Hepatocyte (in vitro differentiated cells): ENCODE measurements at regions not wholly inside any gene's neighbourhood (a gene's known extent, or its start where the extent isn't known, plus 50 kb on each side); places are given as distances from the start of the nearest gene placed in this dataset.

Experiments used
- DNase-seq: peaks from one replicate; pipeline ENCODE4 v3.0.0-alpha.2; 2016; ENCODE audit warnings: low spot score
- H2AFZ ChIP-seq: fragments of 200-600 bp; sonication (generic); 2 replicates; pipeline ENCODE4 v1.6.0; 2016; ENCODE audit warnings: antibody characterized with exemption, mild to moderate bottlenecking
- H3K27ac ChIP-seq: fragments of 200-600 bp; sonication (generic); 2 replicates; pipeline ENCODE4 v1.5.1; 2016; ENCODE audit warnings: mild to moderate bottlenecking
- H3K27me3 ChIP-seq: fragments of 200-600 bp; sonication (generic); 2 replicates; pipeline ENCODE4 v1.6.1; 2016
- H3K36me3 ChIP-seq: fragments of 200-600 bp; sonication (generic); replicated peaks from 2 replicates; pipeline ENCODE4 v1.5.1; 2016; ENCODE audit warnings: low read depth; ENCODE audit not compliant: insufficient read depth
- H3K4me1 ChIP-seq: fragments of 200-600 bp; sonication (generic); 2 replicates; pipeline ENCODE4 v1.5.1; 2016; ENCODE audit warnings: mild to moderate bottlenecking, moderate library complexity; ENCODE audit not compliant: insufficient read depth
- H3K4me2 ChIP-seq: fragments of 200-600 bp; sonication (generic); 2 replicates; pipeline ENCODE4 v1.6.0; 2016
- H3K4me3 ChIP-seq: fragments of 200-600 bp; sonication (generic); 2 replicates; pipeline ENCODE4 v1.5.1; 2016; ENCODE audit warnings: mild to moderate bottlenecking
- H3K79me2 ChIP-seq: fragments of 200-600 bp; sonication (generic); 2 replicates; pipeline ENCODE4 v1.6.0; 2017; ENCODE audit warnings: mild to moderate bottlenecking
- H3K9me2 ChIP-seq: fragments of 200-600 bp; sonication (generic); replicated peaks from 2 replicates; pipeline ENCODE4 v1.6.0; 2017; ENCODE audit warnings: mild to moderate bottlenecking; ENCODE audit not compliant: insufficient read depth
- H3K9me3 ChIP-seq: fragments of 200-600 bp; sonication (generic); 2 replicates; pipeline ENCODE4 v1.5.1; 2016; ENCODE audit warnings: low read depth, mild to moderate bottlenecking
- H4K20me1 ChIP-seq: fragments of 200-600 bp; sonication (generic); 2 replicates; pipeline ENCODE4 v1.6.0; 2016; ENCODE audit warnings: mild to moderate bottlenecking; ENCODE audit not compliant: insufficient read depth, poor library complexity, severe bottlenecking
- EZH2 ChIP-seq: fragments of 200-600 bp; sonication (generic); IDR thresholded peaks from 2 replicates; pipeline ENCODE4 v1.6.1; 2016; ENCODE audit warnings: antibody characterized with exemption, mild to moderate bottlenecking, borderline replicate concordance
- EZH2phosphoT487 ChIP-seq: fragments of 200-600 bp; sonication (generic); IDR thresholded peaks from one replicate; pipeline ENCODE4 v1.6.1; 2018; ENCODE audit warnings: antibody characterized with exemption, mild to moderate bottlenecking, low read depth, moderate library complexity; ENCODE audit not compliant: unreplicated experiment, severe bottlenecking
- WGBS: methylation state at CpG from one replicate; pipeline ENCODE4 v1.1.6; 2016; ENCODE audit warnings: low lambda C conversion rate; ENCODE audit errors: missing lambda C conversion rate; 5-methylcytosine and 5-hydroxymethylcytosine counted together
- TF ChIP-seq, protein P1 (sequence below): fragments of 200-600 bp; sonication (generic); IDR thresholded peaks from 2 replicates; pipeline ENCODE4 v1.5.1; 2016; ENCODE audit warnings: antibody characterized with exemption, mild to moderate bottlenecking; ENCODE audit not compliant: poor library complexity

DNA sequence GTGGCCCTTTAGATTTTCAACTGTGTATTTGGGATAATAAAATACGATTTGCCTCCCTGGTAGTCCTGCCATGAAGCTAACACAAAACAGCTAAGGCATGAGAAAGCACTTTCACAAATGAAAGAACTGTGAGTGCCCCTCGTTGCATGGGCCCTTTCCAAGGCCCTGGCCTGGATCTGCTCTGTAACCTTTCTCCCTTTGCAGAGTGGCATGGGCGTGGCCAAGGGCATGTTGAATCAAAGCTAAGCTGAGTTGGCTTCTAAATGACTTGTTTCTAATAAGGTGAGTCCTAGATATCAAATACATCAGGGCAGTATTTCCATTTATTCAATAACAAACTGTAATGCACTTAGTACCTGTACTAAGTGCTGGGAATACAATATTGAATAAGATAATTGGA, 78.7 kb upstream of the PTPN3 start:
- Histone ChIP-seq H3K27me3 (peaks cover 4% of the 10 kb centered on the region), H3K27ac (no peak overlapping the region), H3K4me2 (no peak overlapping the region), H3K79me2 (no peaks in the 10 kb centered on the region), H3K9me3 (no peaks in the 10 kb centered on the region), H3K36me3 (no peaks in the 10 kb centered on the region), H3K4me1 (no peaks in the 10 kb centered on the region), H3K4me3 (no peak overlapping the region), H3K9me2 (no peaks in the 10 kb centered on the region), H4K20me1 (no peaks in the 10 kb centered on the region), H2AFZ (no peak overlapping the region)
- DNase-seq = no peak
- TF ChIP-seq, protein P1, sequence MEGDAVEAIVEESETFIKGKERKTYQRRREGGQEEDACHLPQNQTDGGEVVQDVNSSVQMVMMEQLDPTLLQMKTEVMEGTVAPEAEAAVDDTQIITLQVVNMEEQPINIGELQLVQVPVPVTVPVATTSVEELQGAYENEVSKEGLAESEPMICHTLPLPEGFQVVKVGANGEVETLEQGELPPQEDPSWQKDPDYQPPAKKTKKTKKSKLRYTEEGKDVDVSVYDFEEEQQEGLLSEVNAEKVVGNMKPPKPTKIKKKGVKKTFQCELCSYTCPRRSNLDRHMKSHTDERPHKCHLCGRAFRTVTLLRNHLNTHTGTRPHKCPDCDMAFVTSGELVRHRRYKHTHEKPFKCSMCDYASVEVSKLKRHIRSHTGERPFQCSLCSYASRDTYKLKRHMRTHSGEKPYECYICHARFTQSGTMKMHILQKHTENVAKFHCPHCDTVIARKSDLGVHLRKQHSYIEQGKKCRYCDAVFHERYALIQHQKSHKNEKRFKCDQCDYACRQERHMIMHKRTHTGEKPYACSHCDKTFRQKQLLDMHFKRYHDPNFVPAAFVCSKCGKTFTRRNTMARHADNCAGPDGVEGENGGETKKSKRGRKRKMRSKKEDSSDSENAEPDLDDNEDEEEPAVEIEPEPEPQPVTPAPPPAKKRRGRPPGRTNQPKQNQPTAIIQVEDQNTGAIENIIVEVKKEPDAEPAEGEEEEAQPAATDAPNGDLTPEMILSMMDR = no peak
- no peak for TF ChIP-seq EZH2phosphoT487
- TF ChIP-seq EZH2 = no peak
- 80% methylated on average over 3 of the region's 3 CpGs for WGBS

DNA sequence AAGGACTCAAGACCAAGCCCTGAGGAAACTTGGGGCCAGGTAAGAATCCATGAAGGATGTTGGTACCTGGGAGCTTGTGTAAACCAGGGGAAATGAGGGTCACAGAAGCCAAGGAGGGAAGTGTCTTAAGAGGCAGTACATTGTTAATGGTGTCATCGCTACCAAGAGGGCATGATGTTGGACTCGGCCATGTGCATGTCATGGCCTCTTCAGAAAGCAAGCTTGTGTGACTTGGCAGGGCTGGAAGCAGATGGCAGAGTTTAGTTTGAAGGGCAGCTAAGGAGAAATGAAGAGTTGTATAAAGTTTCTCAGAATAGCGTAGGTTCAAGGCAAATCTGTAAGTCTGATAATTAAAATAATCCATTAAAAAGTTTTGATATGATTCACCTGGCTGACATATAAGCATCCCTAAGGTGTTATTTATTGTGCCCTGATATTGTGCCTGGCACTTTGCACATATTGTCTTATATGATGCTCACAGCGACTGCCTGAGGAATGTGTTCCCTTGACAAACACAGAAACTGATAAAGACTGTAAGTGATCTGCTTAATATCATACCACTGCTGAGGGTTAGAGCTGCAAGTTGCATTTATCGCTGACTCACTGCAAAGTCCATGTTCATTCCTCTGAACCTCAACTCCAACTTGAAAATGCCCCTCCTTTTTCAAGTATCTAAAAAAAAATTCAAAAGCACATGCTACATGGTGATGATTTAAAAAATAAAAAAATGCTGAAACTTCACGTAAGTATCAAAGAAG, 81.3 kb upstream of the PTPN3 start:
- DNase-seq = peak; percentile 28
- 68% methylated on average over 6 of the region's 6 CpGs for WGBS
- no peak overlapping the region for H3K27ac ChIP-seq
- no peaks in the 10 kb centered on the region for H4K20me1 ChIP-seq
- no peaks in the 10 kb centered on the region for H3K79me2 ChIP-seq
- H3K27me3 ChIP-seq = no peaks in the 10 kb centered on the region
- H2AFZ ChIP-seq = no peak overlapping the region
- H3K4me3 ChIP-seq = no peak overlapping the region
- H3K4me2 ChIP-seq = no peak overlapping the region
- H3K36me3 ChIP-seq = no peaks in the 10 kb centered on the region
- H3K4me1 ChIP-seq = no peaks in the 10 kb centered on the region
- TF ChIP-seq, protein P1 = no peak
- TF ChIP-seq EZH2 (no peak), EZH2phosphoT487 (no peak)
- H3K9me3 ChIP-seq = no peaks in the 10 kb centered on the region
- H3K9me2 ChIP-seq = no peaks in the 10 kb centered on the region

DNA sequence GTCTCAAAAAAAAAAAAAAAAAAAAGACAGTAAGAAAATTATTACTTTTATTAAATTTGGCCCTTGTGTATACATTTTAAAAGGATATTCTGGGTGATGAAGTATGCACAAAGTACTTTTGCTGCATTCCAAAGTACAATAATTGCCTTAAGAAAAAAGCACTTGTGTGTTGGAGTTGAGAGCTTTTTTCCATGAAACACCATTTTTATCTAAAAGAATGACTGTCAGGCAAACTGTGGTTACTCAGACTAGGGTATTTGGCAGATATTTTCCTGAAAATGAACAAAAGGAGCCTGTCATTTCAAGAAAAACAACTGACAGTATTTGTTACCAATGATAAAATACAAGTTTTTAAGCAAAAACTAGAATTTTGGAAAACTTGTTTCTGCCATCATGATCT, 84.3 kb upstream of the PTPN3 start:
- no peaks in the 10 kb centered on the region for H3K4me1 ChIP-seq
- no peak overlapping the region for H3K27ac ChIP-seq
- H3K27me3 ChIP-seq = no peaks in the 10 kb centered on the region
- no peaks in the 10 kb centered on the region for H3K9me2 ChIP-seq
- H3K4me2 ChIP-seq = no peak overlapping the region
- TF ChIP-seq EZH2phosphoT487 = no peak
- TF ChIP-seq, protein P1 = no peak
- no peak for TF ChIP-seq EZH2
- no peak overlapping the region for H2AFZ ChIP-seq
- H3K36me3 ChIP-seq = no peaks in the 10 kb centered on the region
- H3K4me3 ChIP-seq = no peak overlapping the region
- no peaks in the 10 kb centered on the region for H4K20me1 ChIP-seq
- no peaks in the 10 kb centered on the region for H3K9me3 ChIP-seq
- DNase-seq = no peak
- no peaks in the 10 kb centered on the region for H3K79me2 ChIP-seq
